Parathyroid adenoma (tissue), 2 donors: ENCODE measurements at regions not wholly inside any gene's neighbourhood (a gene's known extent, or its start where the extent isn't known, plus 50 kb on each side); places are given as distances from the start of the nearest gene placed in this dataset.
A peak's percentile ranks its signal among the peaks of the same experiment; 100 is the strongest.

Source experiments
- H2AFZ ChIP-seq: fragments of 300-600 bp; sonication (generic); one replicate; pipeline ENCODE4 v1.7.0; 2017; ENCODE audit warnings: antibody characterized with exemption, mild to moderate bottlenecking
- H3K27ac ChIP-seq: fragments of 300-600 bp; sonication (generic); one replicate; pipeline ENCODE4 v1.7.0; 2017
- H3K27me3 ChIP-seq: fragments of 300-600 bp; sonication (generic); one replicate; pipeline ENCODE4 v1.7.0; 2017; ENCODE audit warnings: low read length; ENCODE audit not compliant: control insufficient read depth, insufficient read depth
- H3K36me3 ChIP-seq: fragments of 300-600 bp; sonication (generic); one replicate; pipeline ENCODE4 v1.7.0; 2017; ENCODE audit warnings: low read length; ENCODE audit not compliant: control insufficient read depth, insufficient read depth
- H3K4me1 ChIP-seq: fragments of 300-600 bp; sonication (generic); one replicate; pipeline ENCODE4 v1.7.0; 2017; ENCODE audit warnings: control low read depth
- H3K4me2 ChIP-seq: fragments of 300-600 bp; sonication (generic); one replicate; pipeline ENCODE4 v1.7.0; 2017; ENCODE audit warnings: low read length
- H3K4me3 ChIP-seq: fragments of 300-600 bp; sonication (generic); one replicate; pipeline ENCODE4 v1.7.0; 2017; ENCODE audit warnings: low read depth, low read length
- H3K79me2 ChIP-seq: fragments of 300-600 bp; sonication (generic); one replicate; pipeline ENCODE4 v1.7.0; 2017; ENCODE audit warnings: control low read depth
- H3K9ac ChIP-seq: fragments of 300-600 bp; sonication (generic); one replicate; pipeline ENCODE4 v1.7.0; 2017; ENCODE audit warnings: mild to moderate bottlenecking
- H3K9me3 ChIP-seq: fragments of 300-600 bp; sonication (generic); one replicate; pipeline ENCODE4 v1.7.0; 2017; ENCODE audit warnings: low read length; ENCODE audit not compliant: control insufficient read depth
- TF ChIP-seq, protein P1 (sequence below): fragments of 300-600 bp; sonication (generic); IDR thresholded peaks from one replicate; pipeline ENCODE4 v1.7.0; 2017; ENCODE audit warnings: antibody characterized with exemption, mild to moderate bottlenecking
- donor health status: primary hyperparathyroidism.

DNA sequence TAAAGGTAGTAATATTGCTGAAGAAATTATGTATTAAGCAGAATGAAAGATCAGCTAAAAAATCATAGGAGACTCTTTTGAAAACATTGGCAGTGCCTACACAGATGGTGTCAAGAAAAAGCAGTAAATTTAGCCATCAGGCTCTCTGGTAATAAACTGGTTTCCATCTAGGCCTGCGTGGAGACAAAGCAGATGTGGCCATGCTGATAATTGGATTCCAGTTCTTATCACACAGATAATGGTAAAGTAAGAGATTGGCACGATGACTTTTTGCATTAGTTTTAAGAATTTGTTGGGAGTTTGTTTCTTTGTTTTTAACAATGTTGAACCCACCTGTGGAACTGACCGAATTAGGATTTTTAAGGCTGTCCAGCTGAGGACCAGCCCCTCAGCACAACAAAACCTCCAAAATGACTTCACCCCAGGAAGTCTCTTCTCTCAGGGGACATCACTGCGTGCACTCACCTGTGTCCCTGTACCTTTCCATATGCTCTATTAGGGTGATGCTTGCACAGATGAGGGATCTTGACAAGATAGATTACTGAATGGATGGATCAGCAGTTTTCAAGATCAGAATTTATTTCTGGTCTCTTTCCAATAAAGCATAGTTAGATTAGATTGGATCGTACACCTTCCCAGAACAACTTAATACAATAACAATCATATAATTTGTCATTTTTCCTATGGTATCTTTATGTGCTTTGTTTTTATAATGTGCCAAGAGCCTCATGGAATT is 69.1 kb upstream of the DNAJC10 start:
- H3K4me2 ChIP-seq = no peak overlapping the region
- H3K79me2 ChIP-seq = no peaks in the 10 kb centered on the region
- H3K36me3 ChIP-seq = no peaks in the 10 kb centered on the region
- TF ChIP-seq, protein P1, sequence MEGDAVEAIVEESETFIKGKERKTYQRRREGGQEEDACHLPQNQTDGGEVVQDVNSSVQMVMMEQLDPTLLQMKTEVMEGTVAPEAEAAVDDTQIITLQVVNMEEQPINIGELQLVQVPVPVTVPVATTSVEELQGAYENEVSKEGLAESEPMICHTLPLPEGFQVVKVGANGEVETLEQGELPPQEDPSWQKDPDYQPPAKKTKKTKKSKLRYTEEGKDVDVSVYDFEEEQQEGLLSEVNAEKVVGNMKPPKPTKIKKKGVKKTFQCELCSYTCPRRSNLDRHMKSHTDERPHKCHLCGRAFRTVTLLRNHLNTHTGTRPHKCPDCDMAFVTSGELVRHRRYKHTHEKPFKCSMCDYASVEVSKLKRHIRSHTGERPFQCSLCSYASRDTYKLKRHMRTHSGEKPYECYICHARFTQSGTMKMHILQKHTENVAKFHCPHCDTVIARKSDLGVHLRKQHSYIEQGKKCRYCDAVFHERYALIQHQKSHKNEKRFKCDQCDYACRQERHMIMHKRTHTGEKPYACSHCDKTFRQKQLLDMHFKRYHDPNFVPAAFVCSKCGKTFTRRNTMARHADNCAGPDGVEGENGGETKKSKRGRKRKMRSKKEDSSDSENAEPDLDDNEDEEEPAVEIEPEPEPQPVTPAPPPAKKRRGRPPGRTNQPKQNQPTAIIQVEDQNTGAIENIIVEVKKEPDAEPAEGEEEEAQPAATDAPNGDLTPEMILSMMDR = no peak
- H3K9ac ChIP-seq = no peak overlapping the region
- no peaks in the 10 kb centered on the region for H3K4me1 ChIP-seq
- no peak overlapping the region for H2AFZ ChIP-seq
- H3K4me3 ChIP-seq = no peak overlapping the region
- no peaks in the 10 kb centered on the region for H3K27me3 ChIP-seq
- H3K27ac ChIP-seq = no peak overlapping the region
- no peaks in the 10 kb centered on the region for H3K9me3 ChIP-seq

DNA sequence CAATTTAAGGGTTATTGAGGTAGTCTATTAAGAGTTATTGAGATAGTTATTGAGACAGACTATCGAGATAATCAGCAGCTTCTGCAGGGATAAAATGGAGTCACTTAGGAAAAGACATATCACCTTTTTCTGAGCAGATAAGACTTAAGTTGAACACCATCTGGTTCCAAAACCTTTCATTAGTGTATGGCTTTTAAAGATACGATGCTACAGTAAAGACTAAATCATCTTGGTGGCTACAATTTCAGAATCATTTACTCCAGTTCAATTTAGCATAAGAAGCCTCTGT is 68.6 kb upstream of the DNAJC10 start:
- no peaks in the 10 kb centered on the region for H3K79me2 ChIP-seq
- H2AFZ ChIP-seq = no peak overlapping the region
- no peak overlapping the region for H3K4me2 ChIP-seq
- H3K4me1 ChIP-seq = no peaks in the 10 kb centered on the region
- no peaks in the 10 kb centered on the region for H3K36me3 ChIP-seq
- no peaks in the 10 kb centered on the region for H3K27me3 ChIP-seq
- no peak overlapping the region for H3K9ac ChIP-seq
- H3K4me3 ChIP-seq = no peak overlapping the region
- H3K27ac ChIP-seq = no peak overlapping the region
- TF ChIP-seq, protein P1 = no peak
- H3K9me3 ChIP-seq = no peaks in the 10 kb centered on the region

DNA sequence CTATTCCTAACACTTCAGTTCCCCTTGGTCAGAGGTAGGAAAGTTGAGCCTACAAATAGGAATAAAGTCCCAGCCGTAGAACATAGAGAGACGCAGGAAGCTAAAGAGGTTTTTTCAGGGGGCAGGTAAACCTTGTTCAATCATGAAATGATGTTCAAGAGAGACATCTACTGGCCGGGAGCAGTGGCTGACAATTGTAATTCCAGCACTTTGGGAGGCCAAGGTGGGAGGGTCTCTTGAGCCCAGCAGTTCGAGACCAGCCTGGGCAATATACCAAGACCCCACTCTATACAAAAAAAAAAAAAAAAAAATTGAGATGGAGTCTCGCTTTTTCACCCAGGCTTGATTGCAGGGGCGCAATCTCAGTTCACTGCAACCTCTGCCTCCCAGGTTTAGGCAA is 66.7 kb upstream of the DNAJC10 start:
- TF ChIP-seq, protein P1 = no peak
- no peak overlapping the region for H2AFZ ChIP-seq
- H3K79me2 ChIP-seq = no peaks in the 10 kb centered on the region
- H3K27me3 ChIP-seq = no peaks in the 10 kb centered on the region
- no peak overlapping the region for H3K9ac ChIP-seq
- H3K4me2 ChIP-seq = no peak overlapping the region
- H3K4me3 ChIP-seq = no peak overlapping the region
- H3K27ac ChIP-seq = no peak overlapping the region
- H3K4me1 ChIP-seq = no peaks in the 10 kb centered on the region
- no peaks in the 10 kb centered on the region for H3K9me3 ChIP-seq
- no peaks in the 10 kb centered on the region for H3K36me3 ChIP-seq

DNA sequence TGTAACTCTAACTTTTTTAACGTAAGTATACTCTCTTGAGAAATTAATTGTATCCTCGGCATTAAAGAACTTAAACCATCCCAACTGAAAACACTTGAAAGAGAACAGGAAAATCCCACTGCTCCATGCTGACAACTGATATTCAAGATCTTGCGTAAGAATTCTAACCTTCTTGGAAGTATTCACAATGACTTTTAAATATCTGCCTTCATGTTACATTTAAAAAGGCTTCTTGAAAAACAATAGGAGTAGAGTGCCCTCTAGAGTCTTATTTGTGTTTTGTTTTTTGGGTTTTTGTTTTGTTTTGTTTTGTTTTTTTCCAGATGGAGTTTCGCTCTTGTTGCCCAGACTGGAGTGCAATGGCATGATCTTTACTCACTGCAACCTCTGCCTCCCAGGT is 65.4 kb upstream of the DNAJC10 start:
- Histone ChIP-seq H3K36me3 (no peaks in the 10 kb centered on the region), H3K9me3 (no peaks in the 10 kb centered on the region), H3K27me3 (no peaks in the 10 kb centered on the region), H3K79me2 (no peaks in the 10 kb centered on the region), H3K4me3 (no peak overlapping the region), H3K27ac (no peak overlapping the region), H3K4me1 (no peaks in the 10 kb centered on the region), H3K4me2 (no peak overlapping the region), H2AFZ (peak overlapping the region; percentile 19), H3K9ac (no peak overlapping the region)
- TF ChIP-seq, protein P1 = peak; percentile 27

DNA sequence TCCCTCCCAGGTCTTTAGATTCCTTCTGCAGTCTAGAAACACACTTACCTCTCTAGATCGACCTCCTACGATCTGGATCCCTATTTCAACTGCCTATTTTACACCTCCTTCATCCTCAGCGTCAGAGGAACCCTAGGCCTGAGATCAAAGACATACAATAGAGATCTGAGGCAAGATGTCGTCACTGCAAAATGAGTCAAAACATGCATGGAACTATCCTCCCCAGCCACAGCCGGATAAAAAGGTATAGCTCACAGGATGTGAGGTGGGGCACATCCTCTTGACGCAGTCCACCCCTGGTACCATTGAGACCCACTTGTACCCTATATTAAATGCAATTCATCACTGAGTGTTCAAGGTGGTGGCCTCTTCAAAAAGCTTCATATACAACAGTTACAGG is 63.7 kb upstream of the DNAJC10 start:
- Histone ChIP-seq H3K27me3 (no peaks in the 10 kb centered on the region), H3K9ac (no peak overlapping the region), H3K79me2 (no peaks in the 10 kb centered on the region), H3K27ac (no peak overlapping the region), H3K4me2 (no peak overlapping the region), H3K36me3 (no peaks in the 10 kb centered on the region), H3K4me1 (peaks cover 4% of the 10 kb centered on the region), H2AFZ (no peak overlapping the region), H3K9me3 (no peaks in the 10 kb centered on the region), H3K4me3 (no peak overlapping the region)
- TF ChIP-seq, protein P1 = no peak
